ENCODE measurements at regions not wholly inside any gene's neighbourhood (a gene's known extent, or its start where the extent isn't known, plus 50 kb on each side); places are given as distances from the start of the nearest gene placed in this dataset.

- no peak overlapping the region for H3K9ac ChIP-seq (ENCODE audit: low read depth, low read length)
- TF ChIP-seq BHLHE40 (IDR thresholded peaks at IDR 0.05; ENCODE audit: low read depth, low read length) = no peak
- TF ChIP-seq RAD21 (IDR thresholded peaks at IDR 0.05; ENCODE audit: low read length) = no peak
- TF ChIP-seq ELK1 (IDR thresholded peaks at IDR 0.05; ENCODE audit: borderline replicate concordance, low read depth, low read length) = no peak
- no peak for TF ChIP-seq POLR2A (IDR thresholded peaks at IDR 0.05; ENCODE audit: low read depth, low read length)
- no peaks in the 10 kb centered on the region for H3K36me3 ChIP-seq (ENCODE audit: control insufficient read depth, insufficient read depth, low read length)
- no peak overlapping the region for H3K4me3 ChIP-seq (ENCODE audit: insufficient read depth, low read depth, low read length)
- no peak overlapping the region for H4K91ac ChIP-seq (ENCODE audit: insufficient read depth, low read depth, low read length)
- H3K27me3 ChIP-seq (ENCODE audit: control insufficient read depth, insufficient read depth, low read length) = no peaks in the 10 kb centered on the region
- no CpG with 5 or more reads among the region's 2 CpGs for WGBS, 2 experiments (ENCODE audit: extremely low coverage in 2 of 2, insufficient read length in 1 of 2)
- no peak overlapping the region for H2AFZ ChIP-seq (replicated peaks; ENCODE audit: low read length, poor library complexity)
- H4K5ac ChIP-seq (ENCODE audit: low read depth, low read length) = no peak overlapping the region
- CTCF ChIA-PET = no interaction called here
- DNase-seq = no peak
- H3K4me1 ChIP-seq (ENCODE audit: control insufficient read depth, insufficient read depth, low read length) = no peaks in the 10 kb centered on the region
- H3K79me1 ChIP-seq (ENCODE audit: low read depth in 1 of 2, low read length in 2 of 2) = no peaks in the 10 kb centered on the region
- H2BK120ac ChIP-seq (ENCODE audit: low read depth, low read length) = no peak overlapping the region
- H3K56ac ChIP-seq (ENCODE audit: extremely low read depth, insufficient read depth, low read length) = no peak overlapping the region
- H3K14ac ChIP-seq (replicated peaks; ENCODE audit: low read depth, low read length) = no peak overlapping the region
- no peak overlapping the region for H2AK9ac ChIP-seq (replicated peaks; ENCODE audit: low read depth, low read length, poor library complexity)
- dilution Hi-C loops (cut with HindIII; ENCODE audit: low sequenced_read_pairs, unreplicated experiment) (no loop called here), in situ Hi-C loops (cut with MboI; ENCODE audit: low sequenced_read_pairs) (no loop called here), intact Hi-C loops (cut with micrococcal nuclease) (no loop called here)
- POLR2A ChIA-PET (ENCODE audit: unreplicated experiment) = no interaction called here
- no peak overlapping the region for H2AK5ac ChIP-seq (ENCODE audit: low read depth, low read length)
- H3K4me2 ChIP-seq (ENCODE audit: low read depth, low read length) = no peak overlapping the region
- no peak overlapping the region for H3K23ac ChIP-seq (ENCODE audit: low read depth, low read length)
- H4K8ac ChIP-seq (ENCODE audit: low read depth in 2 of 2, low read length in 2 of 2) = no peak overlapping the region
- no peaks in the 10 kb centered on the region for H3K9me3 ChIP-seq (ENCODE audit: control insufficient read depth, insufficient read depth, low read length)
- H2BK15ac ChIP-seq (ENCODE audit: low read depth, low read length) = no peak overlapping the region
- H3K4ac ChIP-seq (ENCODE audit: low read depth, low read length) = no peak overlapping the region
- no peaks in the 10 kb centered on the region for H3K9me1 ChIP-seq (ENCODE audit: insufficient read depth, low read length)
- no peak for ATAC-seq (ENCODE audit: low read depth)
- H3K27ac ChIP-seq (ENCODE audit: insufficient read depth, low read length) = no peak overlapping the region
- no peak overlapping the region for H3K18ac ChIP-seq (ENCODE audit: low read depth, low read length)
- no TSS peak for BruUV-seq (replicated peaks)
- no peaks in the 10 kb centered on the region for H4K20me1 ChIP-seq (ENCODE audit: insufficient read depth, low read length)
- H2BK20ac ChIP-seq (ENCODE audit: low read depth, low read length) = no peak overlapping the region
- H2BK5ac ChIP-seq (ENCODE audit: low read depth, low read length, poor library complexity, severe bottlenecking) = no peak overlapping the region
Observed at GRCh38 chr5:109986726-109987125, 297.0 kb downstream of the MAN2A1 start.

Data from IMR-90 (cell line).